ENCODE measurements at regions not wholly inside any gene's neighbourhood (a gene's known extent, or its start where the extent isn't known, plus 50 kb on each side); places are given as distances from the start of the nearest gene placed in this dataset.

DNA sequence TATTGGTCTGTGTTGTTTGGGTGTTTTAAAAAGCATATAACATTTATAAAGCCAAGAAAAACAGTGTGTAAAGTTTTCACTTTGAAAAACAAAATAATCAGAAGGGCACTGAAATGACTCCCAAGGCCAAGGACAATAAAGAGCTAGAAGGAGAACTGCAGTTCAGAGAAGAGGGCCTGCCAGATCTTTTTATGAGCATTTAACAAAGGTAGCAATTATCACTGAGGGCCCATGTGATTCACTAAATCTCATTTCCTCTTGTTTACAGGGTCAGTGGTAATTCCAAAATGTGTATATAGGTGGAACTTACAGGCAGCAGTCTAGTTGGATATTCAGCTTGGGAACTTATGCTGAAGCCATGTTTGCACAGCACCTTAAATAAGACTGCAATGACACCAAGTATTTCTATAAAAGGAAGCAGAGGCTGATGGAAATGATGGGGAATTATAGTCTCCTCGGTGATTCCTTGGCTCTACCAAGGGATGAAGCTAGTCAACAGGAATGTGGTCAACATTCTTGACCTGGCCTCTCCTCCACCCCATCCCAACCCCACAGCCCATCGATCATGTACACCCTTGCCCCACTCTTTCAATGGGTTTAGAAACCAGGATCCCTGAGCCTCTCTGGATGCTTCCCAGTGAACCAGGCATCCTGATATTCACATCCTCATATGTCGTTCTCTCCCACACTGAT is 54.4 kb upstream of the THUMPD3 start:
- Histone ChIP-seq H3K36me3 (no peaks in the 10 kb centered on the region), H3K27me3 (no peaks in the 10 kb centered on the region), H4K20me1 (ENCODE audit: low read depth) (no peaks in the 10 kb centered on the region), H3K4me1 (peaks cover 22% of the 10 kb centered on the region), H3K4me2 (no peak overlapping the region), H3F3A (ENCODE audit: low read depth) (peaks cover 10% of the 10 kb centered on the region), H2AFZ (replicated peaks) (no peak overlapping the region), H3K9me3 (ENCODE audit: low read depth) (no peaks in the 10 kb centered on the region), H3K9ac (no peak overlapping the region), H3K27ac (no peak overlapping the region), H3K79me2 (ENCODE audit: low read depth) (no peaks in the 10 kb centered on the region), H3K4me3 (no peak overlapping the region)
- H3K4me1 Mint-ChIP-seq: peaks cover 23% of the 10 kb centered on the region
- no peak for DNase-seq (ENCODE audit: low spot score)
- peaks cover 7% of the 10 kb centered on the region for H3K27me3 Mint-ChIP-seq (ENCODE audit: insufficient read depth, low read depth)
- TF ChIP-seq, protein P1, sequence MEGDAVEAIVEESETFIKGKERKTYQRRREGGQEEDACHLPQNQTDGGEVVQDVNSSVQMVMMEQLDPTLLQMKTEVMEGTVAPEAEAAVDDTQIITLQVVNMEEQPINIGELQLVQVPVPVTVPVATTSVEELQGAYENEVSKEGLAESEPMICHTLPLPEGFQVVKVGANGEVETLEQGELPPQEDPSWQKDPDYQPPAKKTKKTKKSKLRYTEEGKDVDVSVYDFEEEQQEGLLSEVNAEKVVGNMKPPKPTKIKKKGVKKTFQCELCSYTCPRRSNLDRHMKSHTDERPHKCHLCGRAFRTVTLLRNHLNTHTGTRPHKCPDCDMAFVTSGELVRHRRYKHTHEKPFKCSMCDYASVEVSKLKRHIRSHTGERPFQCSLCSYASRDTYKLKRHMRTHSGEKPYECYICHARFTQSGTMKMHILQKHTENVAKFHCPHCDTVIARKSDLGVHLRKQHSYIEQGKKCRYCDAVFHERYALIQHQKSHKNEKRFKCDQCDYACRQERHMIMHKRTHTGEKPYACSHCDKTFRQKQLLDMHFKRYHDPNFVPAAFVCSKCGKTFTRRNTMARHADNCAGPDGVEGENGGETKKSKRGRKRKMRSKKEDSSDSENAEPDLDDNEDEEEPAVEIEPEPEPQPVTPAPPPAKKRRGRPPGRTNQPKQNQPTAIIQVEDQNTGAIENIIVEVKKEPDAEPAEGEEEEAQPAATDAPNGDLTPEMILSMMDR (IDR thresholded peaks at IDR 0.05): no peak
- no peak for TF ChIP-seq EZH2phosphoT487 (IDR thresholded peaks at IDR 0.05)
- TF ChIP-seq EZH2 (IDR thresholded peaks at IDR 0.05): no peak
- no peaks in the 10 kb centered on the region for H3K36me3 Mint-ChIP-seq
- no peak overlapping the region for H3K4me3 Mint-ChIP-seq
- no peaks in the 10 kb centered on the region for H3K9me3 Mint-ChIP-seq
- H3K27ac Mint-ChIP-seq: peak overlapping the region; percentile 48

GRCh38 chr3:9310043-9310442 is 52.8 kb upstream of the THUMPD3 start:
- Histone ChIP-seq H3K9ac (no peak overlapping the region), H3K79me2 (ENCODE audit: low read depth) (no peaks in the 10 kb centered on the region), H4K20me1 (ENCODE audit: low read depth) (no peaks in the 10 kb centered on the region), H3K36me3 (no peaks in the 10 kb centered on the region), H3K4me1 (peaks cover 13% of the 10 kb centered on the region), H3K9me3 (ENCODE audit: low read depth) (no peaks in the 10 kb centered on the region), H3K4me3 (no peak overlapping the region), H3K4me2 (no peak overlapping the region), H3K27ac (no peak overlapping the region), H2AFZ (replicated peaks) (no peak overlapping the region), H3K27me3 (no peaks in the 10 kb centered on the region), H3F3A (ENCODE audit: low read depth) (peaks cover 1% of the 10 kb centered on the region)
- no peaks in the 10 kb centered on the region for H3K9me3 Mint-ChIP-seq
- H3K27ac Mint-ChIP-seq: no peak overlapping the region
- H3K27me3 Mint-ChIP-seq (ENCODE audit: insufficient read depth, low read depth): peaks cover 7% of the 10 kb centered on the region
- H3K4me3 Mint-ChIP-seq: no peak overlapping the region
- DNase-seq (ENCODE audit: low spot score): no peak
- TF ChIP-seq, protein P1 (IDR thresholded peaks at IDR 0.05): no peak
- no peak for TF ChIP-seq EZH2phosphoT487 (IDR thresholded peaks at IDR 0.05)
- TF ChIP-seq EZH2 (IDR thresholded peaks at IDR 0.05): no peak
- H3K4me1 Mint-ChIP-seq: peaks cover 24% of the 10 kb centered on the region
- no peaks in the 10 kb centered on the region for H3K36me3 Mint-ChIP-seq

GRCh38 chr3:9311228-9311627 is 51.6 kb upstream of the THUMPD3 start:
- no peak overlapping the region for H2AFZ ChIP-seq (replicated peaks)
- TF ChIP-seq EZH2 (IDR thresholded peaks at IDR 0.05) (no peak), EZH2phosphoT487 (IDR thresholded peaks at IDR 0.05) (no peak)
- TF ChIP-seq, protein P1 (IDR thresholded peaks at IDR 0.05): no peak
- Mint-ChIP-seq H3K27me3 (ENCODE audit: insufficient read depth, low read depth) (peaks cover 7% of the 10 kb centered on the region), H3K4me1 (peaks cover 27% of the 10 kb centered on the region), H3K9me3 (peaks cover 3% of the 10 kb centered on the region), H3K36me3 (no peaks in the 10 kb centered on the region), H3K4me3 (no peak overlapping the region), H3K27ac (no peak overlapping the region)
- H4K20me1 ChIP-seq (ENCODE audit: low read depth): no peaks in the 10 kb centered on the region
- H3K36me3 ChIP-seq: no peaks in the 10 kb centered on the region
- peaks cover 22% of the 10 kb centered on the region for H3K4me1 ChIP-seq
- H3K9me3 ChIP-seq (ENCODE audit: low read depth): no peaks in the 10 kb centered on the region
- no peak for DNase-seq (ENCODE audit: low spot score)
- H3K27ac ChIP-seq: no peak overlapping the region
- peaks cover 9% of the 10 kb centered on the region for H3F3A ChIP-seq (ENCODE audit: low read depth)
- H3K4me2 ChIP-seq: no peak overlapping the region
- no peak overlapping the region for H3K4me3 ChIP-seq
- H3K79me2 ChIP-seq (ENCODE audit: low read depth): no peaks in the 10 kb centered on the region
- no peaks in the 10 kb centered on the region for H3K27me3 ChIP-seq
- no peak overlapping the region for H3K9ac ChIP-seq

Data from neural progenitor cell (in vitro differentiated cells).